IMR-90 (cell line): ENCODE measurements at regions not wholly inside any gene's neighbourhood (a gene's known extent, or its start where the extent isn't known, plus 50 kb on each side); places are given as distances from the start of the nearest gene placed in this dataset.

Source experiments
- ATAC-seq: fragments of 200-7000 bp; cut with Tn5 transposase; 2 replicates; pipeline ENCODE4 v1.9.1; 2020; ENCODE audit warnings: low read depth, mild to moderate bottlenecking, moderate library complexity
- BruUV-seq: library from RNA; stranded (reverse); fragments of 400-500 nt; replicated peaks from 2 replicates; lab custom pipeline; 2021; lab: Mats Ljungman, UMichigan
- CTCF ChIA-PET: fragments of 300-600 bp; formaldehyde crosslinking; extraction: SDS; loops from one replicate; lab custom pipeline; 2021; ENCODE audit warnings: antibody characterized with exemption; lab: Yijun Ruan, JAX
- POLR2A ChIA-PET: fragments of 300-600 bp; sonication (Branson Sonifier 250); formaldehyde crosslinking; loops from one replicate; lab custom pipeline; 2022; ENCODE audit warnings: antibody characterized with exemption; ENCODE audit not compliant: unreplicated experiment; lab: Charles Lee
- DNase-seq: peaks from one replicate; pipeline ENCODE4 v3.0.0; 2013
- H2AFZ ChIP-seq: replicated peaks from 2 replicates; pipeline ENCODE3; 2013; ENCODE audit warnings: low read length, mild to moderate bottlenecking; ENCODE audit not compliant: poor library complexity
- H2AK5ac ChIP-seq: 2 replicates; pipeline ENCODE4 v1.6.1; 2013; ENCODE audit warnings: low read depth, low read length, inconsistent platforms
- H2AK9ac ChIP-seq: replicated peaks from 2 replicates; pipeline ENCODE3; 2013; ENCODE audit warnings: mild to moderate bottlenecking, low read depth, low read length, moderate library complexity; ENCODE audit not compliant: poor library complexity
- H2BK120ac ChIP-seq: 2 replicates; pipeline ENCODE4 v1.6.1; 2013; ENCODE audit warnings: low read depth, low read length, inconsistent platforms
- H2BK15ac ChIP-seq: 3 replicates; pipeline ENCODE4 v1.6.1; 2013; ENCODE audit warnings: low read depth, low read length, inconsistent platforms
- H2BK20ac ChIP-seq: 2 replicates; pipeline ENCODE4 v1.6.1; 2013; ENCODE audit warnings: low read depth, mild to moderate bottlenecking, inconsistent platforms, low read length, moderate library complexity
- H2BK5ac ChIP-seq: 2 replicates; pipeline ENCODE4 v1.6.1; 2013; ENCODE audit warnings: mild to moderate bottlenecking, low read depth, low read length, inconsistent platforms; ENCODE audit not compliant: poor library complexity, severe bottlenecking
- H3K14ac ChIP-seq: replicated peaks from 2 replicates; pipeline ENCODE4 v1.6.1; 2013; ENCODE audit warnings: low read depth, low read length, inconsistent platforms
- H3K18ac ChIP-seq: 2 replicates; pipeline ENCODE4 v1.6.1; 2013; ENCODE audit warnings: low read depth, low read length, control low read depth
- H3K23ac ChIP-seq: 2 replicates; pipeline ENCODE4 v1.6.1; 2013; ENCODE audit warnings: low read depth, low read length, inconsistent platforms
- H3K27ac ChIP-seq: 2 replicates; pipeline ENCODE4 v1.5.1; 2013; ENCODE audit warnings: mild to moderate bottlenecking, control low read depth, low read length; ENCODE audit not compliant: insufficient read depth
- H3K27me3 ChIP-seq: 2 replicates; pipeline ENCODE4 v1.6.1; 2013; ENCODE audit warnings: low read length; ENCODE audit not compliant: control insufficient read depth, insufficient read depth
- H3K36me3 ChIP-seq: 2 replicates; pipeline ENCODE4 v1.6.1; 2013; ENCODE audit warnings: low read length, mixed read lengths; ENCODE audit not compliant: control insufficient read depth, insufficient read depth
- H3K4ac ChIP-seq: 2 replicates; pipeline ENCODE4 v1.6.1; 2013; ENCODE audit warnings: low read depth, low read length, inconsistent platforms
- H3K4me1 ChIP-seq: 2 replicates; pipeline ENCODE4 v1.6.1; 2013; ENCODE audit warnings: low read length, mixed read lengths; ENCODE audit not compliant: control insufficient read depth, insufficient read depth
- H3K4me2 ChIP-seq: 2 replicates; pipeline ENCODE4 v1.6.1; 2013; ENCODE audit warnings: low read depth, mild to moderate bottlenecking, control low read depth, low read length, moderate library complexity
- H3K4me3 ChIP-seq: 2 replicates; pipeline ENCODE4 v1.5.1; 2013; ENCODE audit warnings: low read depth, mild to moderate bottlenecking, control low read depth, low read length, moderate library complexity; ENCODE audit not compliant: insufficient read depth
- H3K56ac ChIP-seq: 2 replicates; pipeline ENCODE4 v1.6.1; 2013; ENCODE audit warnings: low read length, inconsistent platforms; ENCODE audit not compliant: insufficient read depth; ENCODE audit errors: extremely low read depth
- H3K79me1 ChIP-seq, 2 experiments: 2 replicates each; pipeline ENCODE4 v1.6.1; 2013; ENCODE audit warnings: low read length in 2 of 2, inconsistent platforms in 1 of 2, low read depth in 1 of 2
- H3K9ac ChIP-seq: 2 replicates; pipeline ENCODE4 v1.6.1; 2013; ENCODE audit warnings: low read depth, low read length, control low read depth
- H3K9me1 ChIP-seq: 2 replicates; pipeline ENCODE4 v1.6.1; 2013; ENCODE audit warnings: low read length, inconsistent platforms; ENCODE audit not compliant: insufficient read depth
- H3K9me3 ChIP-seq: 2 replicates; pipeline ENCODE4 v1.6.1; 2013; ENCODE audit warnings: low read length; ENCODE audit not compliant: control insufficient read depth, insufficient read depth
- H4K20me1 ChIP-seq: 2 replicates; pipeline ENCODE4 v1.6.1; 2013; ENCODE audit warnings: low read length, inconsistent platforms; ENCODE audit not compliant: insufficient read depth
- H4K5ac ChIP-seq: 2 replicates; pipeline ENCODE4 v1.6.1; 2013; ENCODE audit warnings: mild to moderate bottlenecking, low read depth, low read length, control low read depth
- H4K8ac ChIP-seq, 2 experiments: 2 replicates each; pipeline ENCODE4 v1.6.1; 2013; ENCODE audit warnings: low read depth in 2 of 2, low read length in 2 of 2, control low read depth in 1 of 2, inconsistent platforms in 1 of 2
- H4K91ac ChIP-seq: 2 replicates; pipeline ENCODE4 v1.6.1; 2013; ENCODE audit warnings: low read depth, low read length, inconsistent platforms; ENCODE audit not compliant: insufficient read depth
- CEBPB ChIP-seq: IDR thresholded peaks from 2 replicates; pipeline ENCODE4 v1.6.1; 2012; ENCODE audit warnings: low read depth, low read length, improper control_type of control experiment
- RCOR1 ChIP-seq: IDR thresholded peaks from 2 replicates; pipeline ENCODE4 v1.6.1; 2012; ENCODE audit warnings: mild to moderate bottlenecking, low read length, improper control_type of control experiment; ENCODE audit not compliant: insufficient replicate concordance
- WGBS, 2 experiments: methylation state at CpG; one replicate each; pipeline versions ENCODE4 v1.1.5 to v1.1.7; 2013; ENCODE audit warnings: missing lambda C conversion rate in 2 of 2; ENCODE audit not compliant: insufficient read length in 1 of 2; ENCODE audit errors: extremely low coverage in 2 of 2; 5-methylcytosine and 5-hydroxymethylcytosine counted together
- dilution Hi-C: fragments of 300-500 bp; cut with HindIII; formaldehyde crosslinking; loops from one replicate; pipeline ENCODE4 v1.14.3; 2018; ENCODE audit warnings: low sequenced_read_pairs; ENCODE audit not compliant: unreplicated experiment
- in situ Hi-C: fragments of 300-500 bp; cut with MboI; formaldehyde crosslinking; loops from 3 replicates; pipeline ENCODE4 v1.14.3; 2019; ENCODE audit warnings: low sequenced_read_pairs, inconsistent platforms, mixed read lengths
- intact Hi-C: fragments of 100-400 bp; cut with micrococcal nuclease; formaldehyde crosslinking; loops from 2 replicates; pipeline ENCODE4 v1.10.0; 2022

DNA sequence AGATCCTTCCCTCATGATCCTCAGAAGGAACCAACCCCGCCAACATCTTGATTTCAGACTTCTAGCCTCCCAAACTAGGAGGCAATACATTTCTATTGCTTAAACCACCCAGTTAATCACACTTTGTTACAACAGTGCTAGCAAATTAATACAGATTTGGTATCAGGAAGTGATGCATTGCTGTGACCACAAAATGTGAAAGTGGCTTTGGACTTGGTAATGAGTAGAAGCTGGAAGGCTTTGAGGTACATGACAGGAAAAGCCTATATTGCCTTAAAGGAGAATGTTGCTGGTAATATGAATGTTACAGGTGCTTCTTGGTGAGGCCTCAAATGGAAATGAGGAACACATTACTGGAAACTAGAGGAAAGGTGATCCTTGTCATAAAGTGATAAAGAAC, 260.3 kb downstream of the SATB2 start:
- Histone ChIP-seq H2BK15ac (no peak overlapping the region), H3K9me1 (no peaks in the 10 kb centered on the region), H4K91ac (no peak overlapping the region), H3K4me1 (no peaks in the 10 kb centered on the region), H2AK5ac (no peak overlapping the region), H2BK20ac (no peak overlapping the region), H3K9me3 (no peaks in the 10 kb centered on the region), H3K4me2 (no peak overlapping the region), H2BK120ac (no peak overlapping the region), H4K5ac (no peak overlapping the region), H3K14ac (no peak overlapping the region), H3K27ac (no peak overlapping the region), H3K27me3 (no peaks in the 10 kb centered on the region), H3K23ac (no peak overlapping the region), H4K20me1 (no peaks in the 10 kb centered on the region), H3K18ac (no peak overlapping the region), H3K79me1 (no peaks in the 10 kb centered on the region), H3K36me3 (no peaks in the 10 kb centered on the region), H3K56ac (no peak overlapping the region), H2AFZ (no peak overlapping the region), H3K9ac (no peak overlapping the region), H3K4me3 (no peak overlapping the region), H4K8ac (no peak overlapping the region), H2BK5ac (no peak overlapping the region), H2AK9ac (no peak overlapping the region), H3K4ac (no peak overlapping the region)
- no TSS peak for BruUV-seq
- no peak for DNase-seq
- intact Hi-C loops: no loop called here
- dilution Hi-C loops: no loop called here
- no peak for ATAC-seq
- ChIA-PET POLR2A (no interaction called here), CTCF (no interaction called here)
- no CpG with 5 or more reads among the region's 1 CpG for WGBS, 2 experiments
- in situ Hi-C loops: no loop called here
- TF ChIP-seq CEBPB (no peak), RCOR1 (no peak)
